Neural cell (in vitro differentiated cells): ENCODE measurements at regions not wholly inside any gene's neighbourhood (a gene's known extent, or its start where the extent isn't known, plus 50 kb on each side); places are given as distances from the start of the nearest gene placed in this dataset.

Source experiments
- H2AFZ ChIP-seq: fragments of 200-600, 300-800 bp; sonication (generic), shearing (Covaris generic); 2 replicates; pipeline ENCODE4 v1.6.0; 2014; ENCODE audit warnings: low read depth, mild to moderate bottlenecking, antibody characterized with exemption, low read length, moderate library complexity
- H3F3A ChIP-seq: fragments of 200-600 bp; shearing (Covaris generic); 2 replicates; pipeline ENCODE4 v1.6.1; 2016; ENCODE audit warnings: mild to moderate bottlenecking, moderate library complexity, mixed read lengths, antibody characterized with exemption, low read length; ENCODE audit not compliant: insufficient read depth, poor library complexity, severe bottlenecking
- H3K27ac ChIP-seq: fragments of 200-600, 300-800 bp; sonication (generic), shearing (Covaris generic); 2 replicates; pipeline ENCODE4 v1.5.1; 2014; ENCODE audit warnings: mild to moderate bottlenecking, low read length, moderate library complexity
- H3K27me3 ChIP-seq: fragments of 300-800, 200-600 bp; sonication (generic), shearing (Covaris generic); 2 replicates; pipeline ENCODE4 v1.6.0; 2014; ENCODE audit warnings: mild to moderate bottlenecking, low read depth, low read length, moderate library complexity; ENCODE audit not compliant: insufficient read depth
- H3K36me3 ChIP-seq: fragments of 300-800, 200-600 bp; sonication (generic), shearing (Covaris generic); 2 replicates; pipeline ENCODE4 v1.5.1; 2014; ENCODE audit warnings: mild to moderate bottlenecking, antibody characterized with exemption, low read length, moderate library complexity; ENCODE audit not compliant: insufficient read depth
- H3K4me2 ChIP-seq: fragments of 300-800, 200-600 bp; sonication (generic), shearing (Covaris generic); 2 replicates; pipeline ENCODE4 v1.6.0; 2014; ENCODE audit warnings: mild to moderate bottlenecking, low read length
- H3K4me3 ChIP-seq: fragments of 300-800, 200-600 bp; sonication (generic), shearing (Covaris generic); 2 replicates; pipeline ENCODE4 v1.5.1; 2014; ENCODE audit warnings: mild to moderate bottlenecking, low read length, moderate library complexity
- H3K79me2 ChIP-seq: fragments of 200-600 bp; shearing (Covaris generic); replicated peaks from 2 replicates; pipeline ENCODE4 v1.6.0; 2014; ENCODE audit warnings: mild to moderate bottlenecking, low read length, moderate library complexity; ENCODE audit not compliant: insufficient read depth
- H3K9ac ChIP-seq: fragments of 300-800, 200-600 bp; sonication (generic), shearing (Covaris generic); 2 replicates; pipeline ENCODE4 v1.6.1; 2016; ENCODE audit warnings: mild to moderate bottlenecking, low read length, mixed read lengths
- H3K9me2 ChIP-seq: fragments of 200-600 bp; shearing (Covaris generic); 2 replicates; pipeline ENCODE4 v1.6.1; 2016; ENCODE audit warnings: mild to moderate bottlenecking, low read length, mixed read lengths; ENCODE audit not compliant: insufficient read depth
- H3K9me3 ChIP-seq: fragments of 200-600, 300-800 bp; sonication (generic), shearing (Covaris generic); 2 replicates; pipeline ENCODE4 v1.6.1; 2016; ENCODE audit warnings: mild to moderate bottlenecking, mixed run types, low read length, moderate library complexity, mixed read lengths
- H4K20me1 ChIP-seq: fragments of 200-600 bp; shearing (Covaris generic); 2 replicates; pipeline ENCODE4 v1.6.1; 2016; ENCODE audit warnings: mild to moderate bottlenecking, mixed run types; ENCODE audit not compliant: insufficient read depth
- CTCF ChIP-seq: fragments of 450-650 bp; IDR thresholded peaks from 2 replicates; pipeline ENCODE4 v1.5.1; 2014; ENCODE audit warnings: antibody characterized with exemption, mild to moderate bottlenecking, moderate library complexity; ENCODE audit not compliant: poor library complexity, severe bottlenecking
- EP300 ChIP-seq: fragments of 450-650 bp; conservative IDR thresholded peaks from 2 replicates; pipeline ENCODE4 v1.6.1; 2014; ENCODE audit warnings: antibody characterized with exemption, mild to moderate bottlenecking, moderate library complexity; ENCODE audit not compliant: poor library complexity, severe bottlenecking
- EZH2 ChIP-seq: fragments of 200-600, 300-800 bp; shearing (Covaris generic), sonication (generic); IDR thresholded peaks from 2 replicates; pipeline ENCODE4 v1.6.1; 2014; ENCODE audit warnings: antibody characterized with exemption, low read length, borderline replicate concordance, mild to moderate bottlenecking; ENCODE audit not compliant: insufficient read depth, poor library complexity, severe bottlenecking
- MXI1 ChIP-seq: fragments of 450-650 bp; conservative IDR thresholded peaks from 2 replicates; pipeline ENCODE4 v1.6.1; 2014; ENCODE audit warnings: antibody characterized with exemption, mild to moderate bottlenecking; ENCODE audit not compliant: poor library complexity, severe bottlenecking
- POLR2AphosphoS5 ChIP-seq: IDR thresholded peaks from 2 replicates; pipeline ENCODE4 v1.6.1; 2012
- RAD21 ChIP-seq: fragments of 450-650 bp; conservative IDR thresholded peaks from 2 replicates; pipeline ENCODE4 v1.6.1; 2014; ENCODE audit warnings: antibody characterized with exemption, mild to moderate bottlenecking, moderate library complexity
- REST ChIP-seq: IDR thresholded peaks from 2 replicates; pipeline ENCODE4 v1.6.1; 2012; ENCODE audit warnings: borderline replicate concordance
- SMC3 ChIP-seq: fragments of 450-650 bp; conservative IDR thresholded peaks from 2 replicates; pipeline ENCODE4 v1.6.1; 2014; ENCODE audit warnings: antibody characterized with exemption, mild to moderate bottlenecking, moderate library complexity; ENCODE audit not compliant: poor library complexity
- TAF1 ChIP-seq: IDR thresholded peaks from 2 replicates; pipeline ENCODE4 v1.6.1; 2012; ENCODE audit warnings: low read depth

- Histone ChIP-seq H3F3A (no peaks in the 10 kb centered on the region), H2AFZ (no peak overlapping the region), H3K79me2 (no peaks in the 10 kb centered on the region), H3K27ac (peak overlapping the region; percentile 22), H4K20me1 (no peaks in the 10 kb centered on the region), H3K27me3 (no peaks in the 10 kb centered on the region), H3K9ac (no peak overlapping the region), H3K4me3 (peak overlapping the region; percentile 22), H3K4me2 (peak overlapping the region; percentile 38), H3K36me3 (no peaks in the 10 kb centered on the region), H3K9me2 (no peaks in the 10 kb centered on the region), H3K9me3 (no peaks in the 10 kb centered on the region)
- TF ChIP-seq CTCF = no peak
- no peak for TF ChIP-seq RAD21
- no peak for TF ChIP-seq REST
- TF ChIP-seq EP300 = peak; percentile 47
Measured at GRCh38 chr2:78766459-78766858, 259.0 kb upstream of the REG3G start.

GRCh38 chr2:78768016-78768415 is 257.5 kb upstream of the REG3G start:
- Histone ChIP-seq H3K27ac (no peak overlapping the region), H3K79me2 (no peaks in the 10 kb centered on the region), H3K4me3 (no peak overlapping the region), H3K27me3 (no peaks in the 10 kb centered on the region), H4K20me1 (no peaks in the 10 kb centered on the region), H3K9me2 (no peaks in the 10 kb centered on the region), H3K9ac (no peak overlapping the region), H3K9me3 (no peaks in the 10 kb centered on the region), H3K36me3 (no peaks in the 10 kb centered on the region), H3F3A (no peaks in the 10 kb centered on the region), H2AFZ (no peak overlapping the region), H3K4me2 (no peak overlapping the region)
- TF ChIP-seq SMC3 (no peak), RAD21 (no peak), TAF1 (no peak), CTCF (no peak), POLR2AphosphoS5 (no peak), EZH2 (no peak), MXI1 (no peak), EP300 (no peak), REST (no peak)
